ENCODE measurements at regions not wholly inside any gene's neighbourhood (a gene's known extent, or its start where the extent isn't known, plus 50 kb on each side); places are given as distances from the start of the nearest gene placed in this dataset.

DNA sequence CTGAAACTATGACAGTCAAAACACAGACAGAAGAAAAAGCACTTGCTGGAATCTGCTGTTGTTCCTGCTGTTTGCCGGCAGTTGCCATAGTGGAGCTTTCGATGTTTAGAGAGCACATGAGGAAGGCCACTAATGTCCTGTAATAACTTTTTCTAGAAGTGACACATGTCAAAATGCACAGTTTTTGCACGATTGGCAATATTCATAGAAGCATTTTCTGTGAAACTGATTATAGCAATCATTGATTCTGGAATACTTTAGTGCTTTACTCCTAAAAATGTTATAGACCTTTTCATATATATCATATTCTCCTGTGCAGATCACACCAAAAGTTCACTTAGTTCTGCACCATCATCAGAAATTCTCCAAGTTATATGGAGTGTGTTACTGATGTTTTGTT, 407.0 kb upstream of the SOX9 start:
- no peak for ATAC-seq
- TF ChIP-seq, protein P1, sequence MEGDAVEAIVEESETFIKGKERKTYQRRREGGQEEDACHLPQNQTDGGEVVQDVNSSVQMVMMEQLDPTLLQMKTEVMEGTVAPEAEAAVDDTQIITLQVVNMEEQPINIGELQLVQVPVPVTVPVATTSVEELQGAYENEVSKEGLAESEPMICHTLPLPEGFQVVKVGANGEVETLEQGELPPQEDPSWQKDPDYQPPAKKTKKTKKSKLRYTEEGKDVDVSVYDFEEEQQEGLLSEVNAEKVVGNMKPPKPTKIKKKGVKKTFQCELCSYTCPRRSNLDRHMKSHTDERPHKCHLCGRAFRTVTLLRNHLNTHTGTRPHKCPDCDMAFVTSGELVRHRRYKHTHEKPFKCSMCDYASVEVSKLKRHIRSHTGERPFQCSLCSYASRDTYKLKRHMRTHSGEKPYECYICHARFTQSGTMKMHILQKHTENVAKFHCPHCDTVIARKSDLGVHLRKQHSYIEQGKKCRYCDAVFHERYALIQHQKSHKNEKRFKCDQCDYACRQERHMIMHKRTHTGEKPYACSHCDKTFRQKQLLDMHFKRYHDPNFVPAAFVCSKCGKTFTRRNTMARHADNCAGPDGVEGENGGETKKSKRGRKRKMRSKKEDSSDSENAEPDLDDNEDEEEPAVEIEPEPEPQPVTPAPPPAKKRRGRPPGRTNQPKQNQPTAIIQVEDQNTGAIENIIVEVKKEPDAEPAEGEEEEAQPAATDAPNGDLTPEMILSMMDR (IDR thresholded peaks at IDR 0.05): no peak
- H3K4me3 ChIP-seq: no peak overlapping the region
- intact Hi-C loops (cut with DNase I): no loop called here
- no peak overlapping the region for H3K27ac ChIP-seq
- peaks cover 0 to 25% (median 8%) of the 10 kb centered on the region in 11 donors for H3K9me3 ChIP-seq
- peaks cover 0 to 3% (median 0%) of the 10 kb centered on the region in 7 donors for H3K27me3 ChIP-seq
- WGBS, 2 donors: 78 to 83% methylated on average over 3 of the region's 3 CpGs
- no peaks in the 10 kb centered on the region for H3K36me3 ChIP-seq
- DNase-seq: no peak
- H3K4me1 ChIP-seq: no peaks in the 10 kb centered on the region

DNA sequence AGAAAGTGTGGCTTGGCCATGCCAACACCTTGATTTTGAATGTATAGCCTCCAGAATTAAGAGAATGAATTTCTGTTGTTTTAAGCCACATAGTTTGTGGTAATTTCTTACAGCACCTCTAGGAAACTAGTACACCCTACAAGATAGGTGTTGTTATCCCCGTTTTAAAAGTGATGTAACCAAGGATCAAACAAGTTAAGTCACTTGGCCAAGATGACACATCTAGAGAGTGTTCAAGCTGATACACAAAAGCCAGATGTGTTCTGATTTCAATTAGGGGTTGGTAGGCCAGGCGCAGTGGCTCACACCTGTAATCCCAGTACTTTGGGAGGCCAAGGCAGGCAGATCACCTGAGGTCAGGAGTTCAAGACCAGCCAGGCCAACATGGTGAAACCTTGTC, 396.5 kb upstream of the SOX9 start:
- H3K9me3 ChIP-seq: no peaks in the 10 kb centered on the region
- no peak overlapping the region for H3K27ac ChIP-seq
- DNase-seq (no peak), ATAC-seq (no peak)
- TF ChIP-seq, protein P1 (IDR thresholded peaks at IDR 0.05): no peak
- H3K4me1 ChIP-seq: no peaks in the 10 kb centered on the region
- intact Hi-C loops (cut with DNase I): no loop called here
- H3K36me3 ChIP-seq: no peaks in the 10 kb centered on the region
- H3K27me3 ChIP-seq: peaks cover 0 to 3% (median 0%) of the 10 kb centered on the region in 7 donors
- WGBS, 2 donors: 87 to 95% methylated on average over 2 of the region's 2 CpGs
- no peak overlapping the region for H3K4me3 ChIP-seq

DNA sequence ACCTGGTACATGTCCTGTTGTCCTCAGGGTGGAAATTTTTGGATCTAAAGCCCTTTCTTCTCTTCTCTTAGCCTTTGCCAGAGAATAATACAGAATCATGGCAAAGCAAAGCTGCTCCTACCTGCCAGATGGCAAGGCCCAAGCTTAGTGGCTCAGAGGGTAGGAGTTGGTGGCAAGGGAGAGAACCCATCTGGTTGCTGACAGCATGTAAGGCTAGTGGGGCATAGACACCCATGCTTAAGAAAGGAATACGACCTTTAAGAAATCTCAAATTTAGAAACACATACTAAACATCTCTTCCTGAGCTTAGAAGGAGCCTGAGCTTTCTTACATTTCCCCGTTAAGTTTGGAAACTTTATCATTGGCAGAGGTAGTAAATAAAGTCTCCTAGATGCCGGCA, 395.0 kb upstream of the SOX9 start:
- H3K9me3 ChIP-seq: no peaks in the 10 kb centered on the region
- 69 to 73% methylated on average over 3 of the region's 3 CpGs for WGBS, 2 donors
- H3K4me3 ChIP-seq: no peak overlapping the region
- intact Hi-C loops (cut with DNase I): no loop called here
- TF ChIP-seq, protein P1 (IDR thresholded peaks at IDR 0.05): no peak
- no peak overlapping the region for H3K27ac ChIP-seq
- no peaks in the 10 kb centered on the region for H3K36me3 ChIP-seq
- DNase-seq (no peak), ATAC-seq (no peak)
- no peaks in the 10 kb centered on the region for H3K27me3 ChIP-seq
- H3K4me1 ChIP-seq: no peaks in the 10 kb centered on the region

DNA sequence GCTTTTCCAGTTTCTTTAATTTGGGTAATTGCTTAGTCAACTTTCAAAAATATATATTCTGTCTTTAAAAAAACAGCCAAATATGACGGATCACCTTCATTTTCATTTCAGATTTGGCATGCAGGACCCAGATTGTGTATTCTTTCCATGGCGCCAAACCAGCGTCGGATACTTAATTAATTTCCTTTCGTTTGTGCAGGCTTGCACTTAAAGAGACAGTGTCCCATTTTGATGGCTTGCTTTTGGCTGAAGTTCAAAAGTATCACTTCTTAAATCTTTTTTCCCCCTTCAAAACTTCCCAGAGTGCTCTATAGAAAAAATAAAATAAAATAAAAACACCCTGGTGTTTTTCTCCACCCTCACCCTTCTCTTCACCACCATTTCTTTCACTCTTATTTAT, 394.5 kb upstream of the SOX9 start:
- no peak for ATAC-seq
- 37 to 53% methylated on average over 5 of the region's 5 CpGs for WGBS, 2 donors

More for the DNA sequence above, 394.5 kb upstream of the SOX9 start:
- no peaks in the 10 kb centered on the region for H3K36me3 ChIP-seq
- intact Hi-C loops (cut with DNase I): no loop called here
- H3K4me3 ChIP-seq: no peak overlapping the region
- H3K27ac ChIP-seq: no peak overlapping the region
- H3K9me3 ChIP-seq: no peaks in the 10 kb centered on the region
- DNase-seq: no peak
- no peaks in the 10 kb centered on the region for H3K4me1 ChIP-seq
- no peaks in the 10 kb centered on the region for H3K27me3 ChIP-seq
- TF ChIP-seq, protein P1 (IDR thresholded peaks at IDR 0.05): no peak
